AG04450 (cell line): ENCODE measurements at regions not wholly inside any gene's neighbourhood (a gene's known extent, or its start where the extent isn't known, plus 50 kb on each side); places are given as distances from the start of the nearest gene placed in this dataset.

ENCODE experiments used
- CTCF ChIA-PET: fragments of 300-600, 350-600 bp; formaldehyde crosslinking; extraction: SDS; loops from one replicate; lab custom pipeline; 2022; ENCODE audit warnings: antibody characterized with exemption, inconsistent platforms; lab: Charles Lee
- POLR2A ChIA-PET: fragments of 350-600 bp; formaldehyde crosslinking; extraction: SDS; loops from one replicate; lab custom pipeline; 2021; ENCODE audit warnings: antibody characterized with exemption, inconsistent platforms; lab: Yijun Ruan, JAX
- DNase-seq: peaks from one replicate; pipeline ENCODE4 v3.0.0-alpha.2; 2011; ENCODE audit warnings: low read depth, low spot score
- H3K27ac ChIP-seq: one replicate; pipeline ENCODE4 v1.5.1; 2012; ENCODE audit warnings: low read depth, low read length, control low read depth
- H3K27me3 ChIP-seq: one replicate; pipeline ENCODE4 v1.6.0; 2012; ENCODE audit warnings: low read length; ENCODE audit not compliant: control insufficient read depth, insufficient read depth
- H3K4me3 ChIP-seq: 2 replicates; pipeline ENCODE4 v1.5.1; 2011; ENCODE audit warnings: mild to moderate bottlenecking, low read depth, low read length, control low read depth
- H3K9me3 ChIP-seq: 2 replicates; pipeline ENCODE4 v1.5.1; 2012; ENCODE audit warnings: low read length; ENCODE audit not compliant: control insufficient read depth, insufficient read depth
- TF ChIP-seq, protein P1 (sequence below): IDR thresholded peaks from 2 replicates; pipeline ENCODE4 v1.5.1; 2011; ENCODE audit warnings: low read depth, low read length, control low read depth, inconsistent platforms

DNA sequence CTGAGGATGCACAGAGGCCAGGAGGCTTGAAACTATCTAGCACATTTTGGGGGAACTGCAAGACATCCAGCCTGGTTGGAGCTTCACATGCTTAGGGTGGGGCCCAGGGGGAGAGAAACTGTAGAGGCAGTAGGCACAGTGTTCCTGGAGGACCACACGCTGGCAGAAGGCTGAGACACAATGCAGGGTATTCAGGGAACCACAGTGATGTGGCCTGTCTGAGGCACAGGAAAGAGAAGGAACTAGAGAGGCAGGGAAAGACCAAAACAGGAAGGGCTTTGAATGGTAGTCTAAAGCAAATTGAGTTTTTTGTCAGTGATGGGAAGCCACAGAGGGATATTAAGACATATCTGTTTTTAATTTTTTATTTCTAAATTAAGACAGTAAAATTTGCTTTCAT is 100.2 kb upstream of the PRICKLE1 start:
- POLR2A ChIA-PET = no interaction called here
- no peak overlapping the region for H3K4me3 ChIP-seq
- CTCF ChIA-PET = interaction anchor here (0.6 kb wide), 1 partner anchor 385 kb away, joined by 4 read pairs; no protein-coding TSS in a partner anchor
- TF ChIP-seq, protein P1, sequence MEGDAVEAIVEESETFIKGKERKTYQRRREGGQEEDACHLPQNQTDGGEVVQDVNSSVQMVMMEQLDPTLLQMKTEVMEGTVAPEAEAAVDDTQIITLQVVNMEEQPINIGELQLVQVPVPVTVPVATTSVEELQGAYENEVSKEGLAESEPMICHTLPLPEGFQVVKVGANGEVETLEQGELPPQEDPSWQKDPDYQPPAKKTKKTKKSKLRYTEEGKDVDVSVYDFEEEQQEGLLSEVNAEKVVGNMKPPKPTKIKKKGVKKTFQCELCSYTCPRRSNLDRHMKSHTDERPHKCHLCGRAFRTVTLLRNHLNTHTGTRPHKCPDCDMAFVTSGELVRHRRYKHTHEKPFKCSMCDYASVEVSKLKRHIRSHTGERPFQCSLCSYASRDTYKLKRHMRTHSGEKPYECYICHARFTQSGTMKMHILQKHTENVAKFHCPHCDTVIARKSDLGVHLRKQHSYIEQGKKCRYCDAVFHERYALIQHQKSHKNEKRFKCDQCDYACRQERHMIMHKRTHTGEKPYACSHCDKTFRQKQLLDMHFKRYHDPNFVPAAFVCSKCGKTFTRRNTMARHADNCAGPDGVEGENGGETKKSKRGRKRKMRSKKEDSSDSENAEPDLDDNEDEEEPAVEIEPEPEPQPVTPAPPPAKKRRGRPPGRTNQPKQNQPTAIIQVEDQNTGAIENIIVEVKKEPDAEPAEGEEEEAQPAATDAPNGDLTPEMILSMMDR = no peak
- no peaks in the 10 kb centered on the region for H3K27me3 ChIP-seq
- no peak for DNase-seq
- H3K9me3 ChIP-seq = no peaks in the 10 kb centered on the region
- H3K27ac ChIP-seq = no peak overlapping the region

DNA sequence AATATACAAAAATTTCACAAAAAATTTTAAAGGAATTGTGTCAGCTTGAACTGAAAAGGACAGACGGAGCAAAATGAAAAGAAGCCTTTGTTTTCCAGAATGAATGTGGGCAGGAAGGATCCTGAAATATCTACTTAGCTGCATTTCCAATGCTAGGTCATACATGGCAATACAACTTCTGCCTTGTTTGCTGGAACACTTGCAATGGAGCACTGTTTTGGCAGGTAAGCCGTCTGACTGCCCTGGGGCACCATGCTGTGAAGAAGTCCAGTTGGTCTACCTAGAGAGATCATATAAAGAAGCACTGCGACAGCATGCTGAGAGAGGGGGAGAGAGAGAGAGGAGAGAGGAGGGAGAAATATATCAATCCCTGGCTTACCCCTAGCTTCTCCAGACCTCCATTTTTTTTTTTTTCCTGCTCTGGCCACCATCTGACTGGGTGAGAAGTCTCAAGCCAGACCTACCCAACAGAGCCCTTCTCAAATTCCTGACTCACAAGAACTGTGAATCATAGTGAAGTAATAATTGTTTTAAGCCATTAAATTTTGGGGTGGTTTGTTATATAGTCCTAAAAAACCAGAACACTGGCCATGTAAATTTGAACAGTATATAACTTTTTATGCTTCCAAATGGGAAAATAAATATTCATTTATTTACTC is 97.1 kb upstream of the PRICKLE1 start:
- TF ChIP-seq, protein P1 = no peak

DNA sequence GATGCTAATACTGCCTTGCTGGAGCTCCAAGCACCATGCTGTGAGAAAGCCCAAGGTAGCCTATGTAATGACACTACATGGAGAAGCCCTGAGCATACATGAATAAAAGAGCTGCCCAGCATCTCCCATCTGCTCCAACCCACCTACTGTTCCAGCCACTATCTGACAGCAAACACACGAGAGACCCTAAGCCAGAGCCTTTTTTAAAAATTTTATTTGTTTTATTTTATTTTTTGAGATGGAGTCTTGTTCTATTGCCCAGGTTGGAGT is 95.2 kb upstream of the PRICKLE1 start:
- DNase-seq = no peak
- TF ChIP-seq, protein P1 = no peak
- Histone ChIP-seq H3K27ac (no peak overlapping the region), H3K4me3 (no peak overlapping the region), H3K9me3 (no peaks in the 10 kb centered on the region), H3K27me3 (no peaks in the 10 kb centered on the region)
- POLR2A ChIA-PET = no interaction called here
- CTCF ChIA-PET = no interaction called here

More for the DNA sequence above, 97.1 kb upstream of the PRICKLE1 start:
- POLR2A ChIA-PET = no interaction called here
- Histone ChIP-seq H3K9me3 (no peaks in the 10 kb centered on the region), H3K4me3 (no peak overlapping the region), H3K27ac (no peak overlapping the region), H3K27me3 (no peaks in the 10 kb centered on the region)
- DNase-seq = no peak
- CTCF ChIA-PET = no interaction called here

GRCh38 chr12:42683933-42684801 is 94.6 kb upstream of the PRICKLE1 start:
- Histone ChIP-seq H3K9me3 (no peaks in the 10 kb centered on the region), H3K27ac (no peak overlapping the region), H3K4me3 (no peak overlapping the region), H3K27me3 (no peaks in the 10 kb centered on the region)
- no peak for DNase-seq
- ChIA-PET CTCF (interaction anchor here (1.4 kb wide), 1 partner anchor 202 kb away, joined by 3 read pairs; no protein-coding TSS in a partner anchor), POLR2A (no interaction called here)
- TF ChIP-seq, protein P1 = no peak

- CTCF ChIA-PET = interaction anchor here (1.4 kb wide), 1 partner anchor 201 kb away, joined by 3 read pairs; no protein-coding TSS in a partner anchor
- H3K27me3 ChIP-seq = no peaks in the 10 kb centered on the region
- no peaks in the 10 kb centered on the region for H3K9me3 ChIP-seq
- TF ChIP-seq, protein P1 = no peak
- H3K27ac ChIP-seq = no peak overlapping the region
- POLR2A ChIA-PET = no interaction called here
- H3K4me3 ChIP-seq = no peak overlapping the region
- DNase-seq = no peak
Measured at GRCh38 chr12:42683266-42683665, 93.7 kb upstream of the PRICKLE1 start.
